T-helper 1 cell treated with Interleukin-12 subunit alpha and Interleukin-12 subunit beta and Interleukin-4 antibody, amounts not matched to agents 30 ng/mL and 1 ng/mL, for 36 hours (primary cell): ENCODE measurements at regions not wholly inside any gene's neighbourhood (a gene's known extent, or its start where the extent isn't known, plus 50 kb on each side); places are given as distances from the start of the nearest gene placed in this dataset.

Experiments
- intact Hi-C: fragments of 100-400 bp; cut with micrococcal nuclease; formaldehyde crosslinking; loops from one replicate; pipeline ENCODE4 v1.15.1; 2024

DNA sequence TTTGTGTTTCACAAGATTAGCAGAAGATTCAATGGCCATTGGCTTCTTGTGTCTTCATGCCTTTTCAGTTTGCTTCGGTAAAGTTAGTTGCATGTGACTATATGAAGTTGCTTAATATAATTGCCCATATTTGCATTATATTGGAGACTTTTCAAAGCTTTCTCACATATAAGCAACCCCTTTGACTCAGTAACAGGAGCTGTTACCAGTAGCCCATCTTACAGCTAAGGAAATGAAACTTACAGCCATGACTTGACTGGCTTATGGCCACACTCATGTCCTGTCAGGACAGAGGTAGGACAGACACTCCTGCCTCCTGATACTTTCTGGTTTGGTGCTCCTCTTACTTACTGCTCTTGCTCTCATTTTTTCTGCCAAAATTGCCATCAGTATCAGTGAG lies 1082.1 kb downstream of the BCL11B start:
- intact Hi-C loops: loop anchor here (1.0 to 5.0 kb wide), 12 partner anchors 8 to 1083 kb away; partner anchors contain the start of gene BCL11B

GRCh38 chr14:98192946-98193345 lies 1079.1 kb downstream of the BCL11B start:
- intact Hi-C loops: no loop called here

DNA sequence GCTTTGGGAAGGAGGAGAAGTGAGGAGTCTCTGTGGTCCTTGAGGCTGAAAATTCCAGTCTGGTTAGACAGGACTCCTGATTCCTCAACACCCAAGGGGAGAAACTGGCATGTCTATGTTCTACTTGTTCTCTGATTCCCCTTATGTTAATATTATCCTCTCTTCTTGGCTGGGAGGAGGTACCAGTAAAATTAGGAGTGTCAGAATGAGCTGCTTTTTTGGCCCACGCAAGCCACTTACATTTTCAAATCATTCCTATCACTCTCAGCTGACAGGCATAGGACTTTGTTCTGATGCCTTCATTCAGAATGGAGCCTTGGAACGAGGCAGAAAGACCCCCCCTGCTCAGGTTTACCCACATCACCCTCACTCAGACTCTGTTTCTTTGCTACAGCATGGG lies 1077.2 kb downstream of the BCL11B start:
- intact Hi-C loops: no loop called here

- intact Hi-C loops: no loop called here
Measured at GRCh38 chr14:98195256-98195655, 1076.7 kb downstream of the BCL11B start.

DNA sequence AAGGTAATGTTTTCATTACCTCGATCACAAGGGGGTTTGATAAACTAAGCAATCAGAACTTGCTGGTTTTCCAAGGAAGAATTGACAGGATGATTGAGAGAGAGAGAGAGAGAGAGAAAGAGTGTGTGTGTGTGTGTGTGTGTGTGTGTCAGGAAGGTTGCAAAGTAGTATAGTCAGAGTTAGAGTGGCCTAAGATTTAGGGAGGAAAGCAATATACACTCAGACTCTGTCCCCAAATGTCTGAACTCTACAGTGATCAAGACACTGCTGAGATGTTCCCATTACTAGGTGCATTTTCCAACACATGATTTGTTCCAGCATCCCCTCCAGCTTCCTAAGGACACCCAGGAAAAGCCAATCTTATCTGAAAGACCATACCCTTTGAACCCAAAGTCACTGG lies 1074.1 kb downstream of the BCL11B start:
- intact Hi-C loops: loop anchor here (1.0 kb wide), 1 partner anchor 9 kb away; no protein-coding TSS in a partner anchor

GRCh38 chr14:98198385-98198784 lies 1073.6 kb downstream of the BCL11B start:
- intact Hi-C loops: loop anchor here (1.0 kb wide), 1 partner anchor 9 kb away; no protein-coding TSS in a partner anchor

- intact Hi-C loops: no loop called here
Measured at GRCh38 chr14:98200601-98201000, 1071.4 kb downstream of the BCL11B start.

DNA sequence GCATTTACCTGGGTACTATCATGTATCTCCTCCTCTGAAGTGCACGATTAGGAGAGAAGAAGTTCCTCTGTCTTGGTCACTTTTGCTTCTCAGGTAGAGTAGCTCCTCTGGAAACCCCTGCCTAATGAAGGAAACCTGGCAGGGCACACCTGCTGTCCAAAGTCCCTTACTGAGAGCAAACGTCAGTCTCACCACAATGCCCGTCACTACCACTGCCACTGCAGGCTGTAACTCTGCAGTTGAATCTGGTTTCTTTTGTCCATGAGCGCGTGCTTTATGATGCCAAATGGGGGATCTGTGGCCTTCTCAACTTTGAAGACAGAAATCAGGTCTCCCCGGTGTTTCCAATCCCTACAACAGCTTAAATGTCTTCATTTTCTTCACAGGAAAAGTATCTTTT lies 1068.6 kb downstream of the BCL11B start:
- intact Hi-C loops: no loop called here

- intact Hi-C loops: no loop called here
Measured at GRCh38 chr14:98204139-98204538, 1067.9 kb downstream of the BCL11B start.

- intact Hi-C loops: no loop called here
Measured at GRCh38 chr14:98207415-98207814, 1064.6 kb downstream of the BCL11B start.

- intact Hi-C loops: loop anchor here (2.0 kb wide), 1 partner anchor 17 kb away; no protein-coding TSS in a partner anchor
Measured at GRCh38 chr14:98208211-98208611, 1063.8 kb downstream of the BCL11B start.

GRCh38 chr14:98208943-98209342 lies 1063.1 kb downstream of the BCL11B start:
- intact Hi-C loops: loop anchor here (2.0 kb wide), 1 partner anchor 16 kb away; no protein-coding TSS in a partner anchor

- intact Hi-C loops: no loop called here
Measured at GRCh38 chr14:98210045-98210672, 1061.8 kb downstream of the BCL11B start.

GRCh38 chr14:98217530-98217929 lies 1054.5 kb downstream of the BCL11B start:
- intact Hi-C loops: no loop called here

DNA sequence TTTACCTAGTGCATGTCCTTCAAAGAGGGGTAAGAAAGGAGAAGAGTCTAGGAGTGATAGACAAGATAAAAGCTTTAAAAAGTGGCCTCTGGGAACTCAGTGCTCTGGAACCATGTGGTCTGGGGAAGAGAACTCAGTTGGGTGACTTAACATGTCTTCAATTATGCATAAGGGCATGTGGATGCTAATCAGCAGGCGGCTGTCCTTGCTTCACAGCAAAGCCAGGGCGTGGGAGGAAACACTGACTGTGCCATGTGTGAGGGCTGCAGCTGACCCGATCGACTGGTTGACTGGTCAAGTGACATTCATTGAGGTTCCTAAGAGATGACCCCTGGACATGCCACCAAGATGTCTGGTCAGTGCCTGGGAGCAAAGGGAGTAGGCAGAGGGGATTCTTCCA lies 1053.8 kb downstream of the BCL11B start:
- intact Hi-C loops: no loop called here

DNA sequence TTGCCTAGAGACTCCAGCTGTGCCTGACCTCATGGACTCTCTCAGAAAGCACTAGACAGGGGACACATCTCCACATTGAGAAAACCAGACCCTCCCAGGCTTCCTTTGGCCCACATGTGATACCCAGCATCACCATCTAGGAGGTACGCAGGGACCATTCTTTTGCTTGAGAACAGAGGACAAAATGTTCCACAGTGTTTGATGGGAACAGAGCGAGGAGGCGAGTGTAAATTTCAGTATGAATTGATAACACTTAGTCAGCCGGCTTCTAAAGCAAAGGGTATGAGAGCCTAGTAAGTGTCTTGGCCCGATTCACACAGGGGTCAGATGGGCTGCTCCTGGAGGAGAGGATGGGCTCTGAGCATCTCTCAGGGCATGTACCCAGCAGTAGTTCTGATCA lies 1052.4 kb downstream of the BCL11B start:
- intact Hi-C loops: loop anchor here (5.0 kb wide), 1 partner anchor 242 kb away; no protein-coding TSS in a partner anchor

DNA sequence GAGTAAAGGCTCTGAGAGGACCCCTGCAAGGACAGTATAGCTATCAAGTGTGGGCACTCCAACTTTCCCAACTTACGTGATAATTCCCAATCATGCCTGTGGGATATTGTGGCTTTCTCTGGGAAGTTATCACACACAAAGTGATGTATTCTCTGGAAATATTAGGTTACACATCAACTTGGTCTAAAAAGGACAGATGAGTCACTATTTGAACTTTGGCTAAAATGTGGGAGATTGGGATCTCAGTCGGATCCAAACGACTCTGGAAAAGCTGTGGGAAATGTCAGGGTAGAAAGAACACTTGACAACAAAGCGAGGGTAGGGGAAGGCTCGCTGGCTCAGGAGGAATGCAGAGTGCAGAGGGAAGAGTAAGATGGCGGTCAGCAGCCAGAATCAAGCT lies 1048.9 kb downstream of the BCL11B start:
- intact Hi-C loops: loop anchor here (1.0 to 5.0 kb wide), 2 partner anchors 85 to 246 kb away; no protein-coding TSS in a partner anchor

DNA sequence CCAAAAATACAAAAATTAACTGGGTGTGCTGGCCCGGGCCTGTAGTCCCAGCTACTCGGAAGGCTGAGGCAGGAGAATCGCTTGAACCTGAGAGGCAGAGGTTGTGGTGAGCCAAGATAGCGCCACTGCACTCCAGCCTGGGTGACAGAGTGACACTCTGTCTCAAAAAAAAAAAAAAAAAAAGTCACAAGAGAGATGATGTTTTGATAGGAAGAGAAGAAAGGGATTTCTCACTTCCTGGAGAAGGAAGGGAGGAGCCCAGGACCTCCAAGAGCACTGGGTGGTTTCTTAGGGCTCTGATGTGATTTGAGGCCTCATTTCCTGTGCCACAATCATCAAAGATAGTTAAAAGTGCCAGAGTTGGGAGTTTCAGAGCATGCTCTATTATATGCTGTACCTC lies 1048.3 kb downstream of the BCL11B start:
- intact Hi-C loops: loop anchor here (1.0 to 5.0 kb wide), 5 partner anchors 15 to 1049 kb away; partner anchors contain the start of gene BCL11B

GRCh38 chr14:98226411-98226810 lies 1045.6 kb downstream of the BCL11B start:
- intact Hi-C loops: loop anchor here (1.0 kb wide), 1 partner anchor 8 kb away; no protein-coding TSS in a partner anchor

DNA sequence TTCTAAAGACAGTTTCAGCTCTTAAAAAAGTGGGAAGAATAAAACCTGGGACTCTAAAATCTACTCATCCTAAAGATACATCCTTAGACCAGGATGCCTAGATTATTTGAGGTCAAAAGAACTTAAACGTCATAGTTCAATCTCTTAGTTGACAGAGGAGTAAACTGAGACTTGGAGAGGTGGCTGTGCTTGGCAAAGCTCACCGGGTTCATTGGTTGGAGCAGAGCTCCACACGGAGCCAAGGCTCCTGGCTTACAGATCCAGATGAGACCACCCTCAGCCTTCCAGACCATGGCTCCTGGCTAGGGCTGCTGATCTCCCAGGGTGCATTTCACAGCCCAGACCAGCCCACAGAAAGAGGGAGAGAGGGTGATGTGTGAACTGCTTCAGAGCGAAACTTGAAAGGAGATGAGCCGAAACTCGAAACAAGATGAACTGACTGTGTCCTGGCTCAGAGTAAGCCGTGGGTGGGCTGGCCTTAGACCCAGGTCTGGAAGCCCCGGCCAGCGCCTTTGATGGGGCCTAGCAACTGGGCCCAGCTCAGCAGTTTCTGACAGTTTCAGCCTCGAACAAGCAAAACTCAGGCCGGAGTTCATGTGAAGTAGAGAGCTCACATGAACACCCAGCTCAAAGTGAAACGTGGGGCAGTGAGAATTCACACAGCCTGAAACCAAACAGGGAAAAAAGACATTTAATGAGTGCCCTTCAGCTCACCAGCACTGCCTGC lies 1044.8 kb downstream of the BCL11B start:
- intact Hi-C loops: loop anchor here (1.0 kb wide), 2 partner anchors 7 to 86 kb away; no protein-coding TSS in a partner anchor

GRCh38 chr14:98227727-98228111 lies 1044.3 kb downstream of the BCL11B start:
- intact Hi-C loops: loop anchor here (1.0 kb wide), 1 partner anchor 86 kb away; no protein-coding TSS in a partner anchor

DNA sequence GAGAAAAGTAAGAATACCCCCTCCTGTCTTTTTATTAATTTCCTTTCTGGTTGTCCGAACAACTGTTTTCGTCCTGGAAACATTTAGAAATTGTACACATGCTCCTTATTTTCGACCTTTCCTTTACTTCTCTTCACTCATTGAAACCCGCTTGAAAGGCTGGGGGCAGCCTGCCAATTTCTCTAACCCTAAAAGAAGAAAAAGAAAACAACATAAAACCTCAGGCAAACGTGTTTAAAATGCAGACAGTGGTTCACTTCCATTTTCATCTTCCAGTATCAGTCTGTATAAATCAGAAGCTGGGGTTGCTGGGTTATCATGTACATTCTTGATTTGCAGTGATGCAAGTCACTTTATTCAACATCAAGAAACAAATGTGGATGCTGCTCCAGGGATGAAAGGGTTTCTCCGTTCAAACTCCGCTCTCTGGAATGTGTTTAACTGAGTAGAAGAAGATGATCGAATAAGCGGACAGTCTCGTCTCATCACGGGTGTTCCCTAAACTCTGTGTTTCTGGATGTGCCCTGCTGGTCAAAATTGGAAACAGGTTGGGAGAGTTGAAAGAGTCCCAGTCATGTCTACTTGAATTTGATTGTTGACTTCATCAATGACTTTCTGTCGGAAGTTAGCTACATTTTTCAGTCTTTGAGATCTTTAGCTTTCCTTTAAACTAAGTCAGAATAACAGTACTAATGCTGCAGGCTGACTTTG lies 1042.2 kb downstream of the BCL11B start:
- intact Hi-C loops: no loop called here
